ENCODE measurements at regions not wholly inside any gene's neighbourhood (a gene's known extent, or its start where the extent isn't known, plus 50 kb on each side); places are given as distances from the start of the nearest gene placed in this dataset.
"Not testable (repeated sequence)": the region's sequence is repeated elsewhere in the genome, so short reads cannot be mapped to it uniquely, and the experiment has no call there.

GRCh38 chr5:38681029-38681706, 124.7 kb upstream of the LIFR start:
- no peaks in the 10 kb centered on the region for H3K9me3 Mint-ChIP-seq
- peaks cover 6% of the 10 kb centered on the region for H3K27me3 Mint-ChIP-seq
- DNase-seq: no peak
- no peaks in the 10 kb centered on the region for H3K4me1 Mint-ChIP-seq
- no peak overlapping the region for H3K4me3 Mint-ChIP-seq
- H3K27ac Mint-ChIP-seq: no peak overlapping the region
- H3K36me3 Mint-ChIP-seq: no peaks in the 10 kb centered on the region

- Mint-ChIP-seq H3K4me1 (no peaks in the 10 kb centered on the region), H3K4me3 (no peak overlapping the region), H3K27me3 (peaks cover 6% of the 10 kb centered on the region), H3K36me3 (no peaks in the 10 kb centered on the region), H3K27ac (no peak overlapping the region), H3K9me3 (no peaks in the 10 kb centered on the region)
- no peak for DNase-seq
These were observed 125.5 kb upstream of the LIFR start for GRCh38 chr5:38681966-38682365.

DNA sequence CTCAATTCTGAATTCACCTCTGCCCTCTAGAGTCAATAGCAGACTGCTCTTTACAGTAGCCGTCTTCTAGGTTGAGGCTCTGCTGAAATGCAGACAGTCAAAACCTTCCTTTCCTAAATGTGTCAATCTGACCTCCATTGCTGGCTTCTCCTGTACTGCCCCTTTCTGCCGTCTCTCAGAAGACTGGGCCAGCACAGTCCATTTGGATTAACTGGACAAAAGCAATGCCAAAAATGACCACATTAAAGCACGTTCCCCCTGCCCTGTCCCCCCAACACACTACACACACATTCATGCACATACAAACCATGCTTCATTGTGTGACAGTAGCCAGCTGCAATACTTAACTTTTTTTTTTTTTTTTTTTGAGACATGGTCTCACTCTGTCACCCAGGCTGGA, 130.2 kb upstream of the LIFR start:
- peaks cover 24% of the 10 kb centered on the region for H3K27me3 Mint-ChIP-seq
- no peak for DNase-seq
- no peak overlapping the region for H3K27ac Mint-ChIP-seq
- peaks cover 1% of the 10 kb centered on the region for H3K9me3 Mint-ChIP-seq
- H3K36me3 Mint-ChIP-seq: no peaks in the 10 kb centered on the region
- no peak overlapping the region for H3K4me3 Mint-ChIP-seq
- no peaks in the 10 kb centered on the region for H3K4me1 Mint-ChIP-seq

GRCh38 chr5:38692346-38692745, 135.9 kb upstream of the LIFR start:
- Mint-ChIP-seq H3K4me3 (no peak overlapping the region), H3K27ac (no peak overlapping the region), H3K4me1 (no peaks in the 10 kb centered on the region), H3K36me3 (no peaks in the 10 kb centered on the region), H3K9me3 (peaks cover 1% of the 10 kb centered on the region), H3K27me3 (peaks cover 28% of the 10 kb centered on the region)
- no peak for DNase-seq

GRCh38 chr5:38692781-38693527, 136.5 kb upstream of the LIFR start:
- H3K9me3 Mint-ChIP-seq: peaks cover 1% of the 10 kb centered on the region
- peaks cover 28% of the 10 kb centered on the region for H3K27me3 Mint-ChIP-seq
- no peak overlapping the region for H3K27ac Mint-ChIP-seq
- H3K4me3 Mint-ChIP-seq: no peak overlapping the region
- no peaks in the 10 kb centered on the region for H3K36me3 Mint-ChIP-seq
- H3K4me1 Mint-ChIP-seq: no peaks in the 10 kb centered on the region
- no peak for DNase-seq

- Mint-ChIP-seq H3K4me3 (no peak overlapping the region), H3K27me3 (peaks cover 9% of the 10 kb centered on the region), H3K4me1 (no peaks in the 10 kb centered on the region), H3K9me3 (no peaks in the 10 kb centered on the region), H3K36me3 (no peaks in the 10 kb centered on the region), H3K27ac (no peak overlapping the region)
- DNase-seq: no peak
These were observed 138.8 kb upstream of the LIFR start for GRCh38 chr5:38695021-38695958.

DNA sequence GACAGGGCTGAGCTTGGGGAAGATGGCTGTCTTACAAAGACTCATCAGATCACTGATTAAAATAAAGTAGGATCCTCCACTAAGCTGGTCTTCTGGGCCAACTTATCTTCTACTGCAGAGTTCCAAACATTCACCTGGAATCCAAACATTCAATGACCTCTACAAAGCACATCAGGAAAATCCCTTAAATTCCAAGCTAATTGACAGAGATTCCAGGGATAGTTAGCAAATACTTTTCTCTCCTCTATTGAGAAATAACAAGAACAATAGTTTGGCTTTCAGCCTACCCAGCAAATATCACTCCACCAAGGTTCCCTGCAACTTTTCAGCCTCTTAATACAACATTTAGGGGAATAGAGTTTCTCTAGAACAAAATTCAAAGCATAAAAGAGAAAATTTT, 140.6 kb upstream of the LIFR start:
- Mint-ChIP-seq H3K27ac (no peak overlapping the region), H3K4me1 (no peaks in the 10 kb centered on the region), H3K9me3 (no peaks in the 10 kb centered on the region), H3K4me3 (no peak overlapping the region), H3K27me3 (peaks cover 10% of the 10 kb centered on the region), H3K36me3 (no peaks in the 10 kb centered on the region)
- DNase-seq: no peak

DNA sequence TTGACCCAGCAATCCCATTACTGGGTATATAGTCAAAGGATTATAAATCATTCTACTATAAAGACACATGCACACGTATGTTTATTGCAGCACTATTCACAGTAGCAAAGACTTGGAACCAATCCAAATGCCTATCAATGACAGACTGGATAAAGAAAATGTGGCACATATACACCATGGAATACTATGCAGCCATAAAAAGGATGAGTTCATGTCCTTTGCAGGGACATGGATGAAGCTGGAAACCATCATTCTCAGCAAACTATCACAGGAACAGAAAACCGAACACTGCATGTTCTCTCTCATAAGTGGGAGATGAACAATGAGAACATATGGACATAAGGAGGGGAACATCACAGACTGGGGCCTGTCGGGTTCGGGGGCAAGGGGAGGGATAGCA, 140.3 kb upstream of the OSMR start:
- not testable (repeated sequence) for DNase-seq, H3K4me1 Mint-ChIP-seq, H3K27ac Mint-ChIP-seq, H3K4me3 Mint-ChIP-seq, H3K27me3 Mint-ChIP-seq, H3K9me3 Mint-ChIP-seq, H3K36me3 Mint-ChIP-seq

GRCh38 chr5:38706376-38706775, 139.4 kb upstream of the OSMR start:
- Mint-ChIP-seq H3K9me3 (no peaks in the 10 kb centered on the region), H3K4me1 (no peaks in the 10 kb centered on the region), H3K36me3 (no peaks in the 10 kb centered on the region), H3K27me3 (peaks cover 7% of the 10 kb centered on the region), H3K27ac (no peak overlapping the region), H3K4me3 (no peak overlapping the region)
- no peak for DNase-seq

DNA sequence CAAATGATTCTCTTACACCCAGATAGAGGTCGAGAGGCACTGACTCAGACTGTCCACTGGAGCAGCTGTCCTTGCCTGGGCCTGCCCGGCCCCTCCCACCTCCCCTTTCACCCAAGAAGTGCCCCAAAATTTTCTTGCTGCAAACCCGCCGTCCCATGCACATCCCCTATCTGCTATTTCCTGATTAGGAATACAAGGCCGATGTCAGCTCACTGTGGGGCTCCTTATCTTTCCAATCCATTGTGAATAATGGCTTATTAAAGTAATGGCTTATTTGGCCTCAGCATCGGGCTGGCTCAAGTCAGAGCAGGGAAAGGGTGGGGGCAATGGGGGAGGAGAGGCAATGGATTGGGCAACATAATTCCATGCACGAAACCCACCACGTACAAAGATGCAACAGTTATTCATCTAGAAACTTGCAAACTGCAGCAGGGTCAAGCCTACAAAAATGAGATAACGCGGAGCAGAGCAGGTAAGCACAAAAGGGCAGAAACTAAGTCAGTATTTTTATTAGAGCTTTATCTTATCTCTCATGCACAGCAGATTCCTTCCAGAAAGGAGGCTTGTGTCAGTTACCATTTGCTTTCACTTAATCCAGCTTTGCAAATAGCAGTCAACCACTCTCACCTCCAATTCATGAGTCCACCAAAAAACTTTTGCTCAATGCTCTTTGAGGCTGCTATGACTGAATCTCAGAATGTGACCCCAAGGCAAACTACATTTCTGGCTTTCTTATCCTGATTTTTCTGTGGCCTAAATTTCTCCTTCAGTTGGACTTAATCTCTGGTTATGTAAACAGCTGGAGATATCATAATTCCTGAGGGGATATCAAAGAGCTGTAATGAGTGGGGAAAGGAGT, 138.2 kb upstream of the OSMR start:
- Mint-ChIP-seq H3K4me1 (no peaks in the 10 kb centered on the region), H3K27me3 (peaks cover 3% of the 10 kb centered on the region), H3K4me3 (no peak overlapping the region), H3K9me3 (no peaks in the 10 kb centered on the region), H3K36me3 (no peaks in the 10 kb centered on the region), H3K27ac (no peak overlapping the region)
- no peak for DNase-seq

- Mint-ChIP-seq H3K27ac (no peak overlapping the region), H3K9me3 (no peaks in the 10 kb centered on the region), H3K27me3 (peaks cover 3% of the 10 kb centered on the region), H3K36me3 (no peaks in the 10 kb centered on the region), H3K4me1 (no peaks in the 10 kb centered on the region), H3K4me3 (no peak overlapping the region)
- DNase-seq: no peak
These were observed 136.0 kb upstream of the OSMR start for GRCh38 chr5:38709678-38710306.

GRCh38 chr5:38710627-38711026, 135.2 kb upstream of the OSMR start:
- Mint-ChIP-seq H3K27me3 (peaks cover 3% of the 10 kb centered on the region), H3K27ac (no peak overlapping the region), H3K4me1 (no peaks in the 10 kb centered on the region), H3K4me3 (no peak overlapping the region), H3K36me3 (no peaks in the 10 kb centered on the region), H3K9me3 (no peaks in the 10 kb centered on the region)
- no peak for DNase-seq

DNA sequence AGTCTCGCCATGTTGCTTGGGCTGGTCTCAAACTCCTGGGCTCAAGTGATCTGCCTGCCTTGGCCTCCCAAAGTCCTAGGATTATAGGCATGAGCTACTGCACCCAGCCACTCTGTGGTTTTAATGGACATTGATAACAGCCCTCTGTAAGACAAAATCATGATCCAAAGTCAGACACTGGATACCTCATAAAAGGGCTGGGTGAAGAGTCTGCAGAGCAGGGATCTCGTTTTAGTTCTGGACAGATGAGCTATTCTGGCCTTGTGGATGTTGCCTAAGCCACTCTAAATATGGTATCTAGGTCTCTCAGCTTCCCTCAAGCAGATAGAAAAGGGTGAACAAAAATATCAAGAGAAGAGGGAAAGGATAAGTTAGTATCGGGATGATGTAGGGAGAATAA, 133.4 kb upstream of the OSMR start:
- Mint-ChIP-seq H3K4me3 (no peak overlapping the region), H3K36me3 (no peaks in the 10 kb centered on the region), H3K27me3 (peaks cover 3% of the 10 kb centered on the region), H3K27ac (no peak overlapping the region), H3K9me3 (no peaks in the 10 kb centered on the region), H3K4me1 (no peaks in the 10 kb centered on the region)
- no peak for DNase-seq

GRCh38 chr5:38714240-38714639, 131.6 kb upstream of the OSMR start:
- no peaks in the 10 kb centered on the region for H3K36me3 Mint-ChIP-seq
- H3K9me3 Mint-ChIP-seq: no peaks in the 10 kb centered on the region
- H3K27ac Mint-ChIP-seq: no peak overlapping the region
- peaks cover 3% of the 10 kb centered on the region for H3K27me3 Mint-ChIP-seq
- no peak for DNase-seq
- no peaks in the 10 kb centered on the region for H3K4me1 Mint-ChIP-seq
- no peak overlapping the region for H3K4me3 Mint-ChIP-seq
